GM12865 (cell line): ENCODE measurements at regions not wholly inside any gene's neighbourhood (a gene's known extent, or its start where the extent isn't known, plus 50 kb on each side); places are given as distances from the start of the nearest gene placed in this dataset.
A peak's percentile ranks its signal among the peaks of the same experiment; 100 is the strongest.

Experiments used
- DNase-seq: peaks from one replicate; pipeline ENCODE4 v3.0.0; 2010; ENCODE audit warnings: low read depth
- H3K4me3 ChIP-seq: 2 replicates; pipeline ENCODE4 v1.5.1; 2011; ENCODE audit warnings: mild to moderate bottlenecking, low read depth, low read length, control low read depth
- TF ChIP-seq, protein P1 (sequence below): IDR thresholded peaks from 2 replicates; pipeline ENCODE4 v1.5.1; 2011; ENCODE audit warnings: low read length, control low read depth, low read depth, inconsistent platforms; ENCODE audit not compliant: insufficient read depth; ENCODE audit errors: missing control alignments

DNA sequence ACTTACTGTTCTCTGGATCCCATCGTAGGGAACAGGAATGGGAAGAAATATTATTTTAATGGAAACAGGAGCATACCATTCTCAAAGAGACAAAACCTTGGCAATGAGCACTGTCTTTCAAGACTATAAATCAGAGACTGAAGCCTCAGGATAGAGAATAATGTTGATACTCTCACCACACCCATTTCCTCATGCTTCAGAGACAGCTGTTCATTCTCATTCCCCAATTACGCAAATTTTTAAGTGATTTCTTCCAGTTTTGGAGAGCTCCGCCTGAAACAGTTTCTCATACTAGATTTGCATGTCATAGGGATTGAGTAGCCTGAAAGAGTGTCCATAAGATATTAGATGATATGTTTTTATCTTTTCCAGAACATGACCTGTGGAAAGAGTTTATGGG, 290.5 kb upstream of the RASA1 start:
- no peak for DNase-seq
- H3K4me3 ChIP-seq, result no peak overlapping the region
- TF ChIP-seq, protein P1, sequence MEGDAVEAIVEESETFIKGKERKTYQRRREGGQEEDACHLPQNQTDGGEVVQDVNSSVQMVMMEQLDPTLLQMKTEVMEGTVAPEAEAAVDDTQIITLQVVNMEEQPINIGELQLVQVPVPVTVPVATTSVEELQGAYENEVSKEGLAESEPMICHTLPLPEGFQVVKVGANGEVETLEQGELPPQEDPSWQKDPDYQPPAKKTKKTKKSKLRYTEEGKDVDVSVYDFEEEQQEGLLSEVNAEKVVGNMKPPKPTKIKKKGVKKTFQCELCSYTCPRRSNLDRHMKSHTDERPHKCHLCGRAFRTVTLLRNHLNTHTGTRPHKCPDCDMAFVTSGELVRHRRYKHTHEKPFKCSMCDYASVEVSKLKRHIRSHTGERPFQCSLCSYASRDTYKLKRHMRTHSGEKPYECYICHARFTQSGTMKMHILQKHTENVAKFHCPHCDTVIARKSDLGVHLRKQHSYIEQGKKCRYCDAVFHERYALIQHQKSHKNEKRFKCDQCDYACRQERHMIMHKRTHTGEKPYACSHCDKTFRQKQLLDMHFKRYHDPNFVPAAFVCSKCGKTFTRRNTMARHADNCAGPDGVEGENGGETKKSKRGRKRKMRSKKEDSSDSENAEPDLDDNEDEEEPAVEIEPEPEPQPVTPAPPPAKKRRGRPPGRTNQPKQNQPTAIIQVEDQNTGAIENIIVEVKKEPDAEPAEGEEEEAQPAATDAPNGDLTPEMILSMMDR, result no peak

DNA sequence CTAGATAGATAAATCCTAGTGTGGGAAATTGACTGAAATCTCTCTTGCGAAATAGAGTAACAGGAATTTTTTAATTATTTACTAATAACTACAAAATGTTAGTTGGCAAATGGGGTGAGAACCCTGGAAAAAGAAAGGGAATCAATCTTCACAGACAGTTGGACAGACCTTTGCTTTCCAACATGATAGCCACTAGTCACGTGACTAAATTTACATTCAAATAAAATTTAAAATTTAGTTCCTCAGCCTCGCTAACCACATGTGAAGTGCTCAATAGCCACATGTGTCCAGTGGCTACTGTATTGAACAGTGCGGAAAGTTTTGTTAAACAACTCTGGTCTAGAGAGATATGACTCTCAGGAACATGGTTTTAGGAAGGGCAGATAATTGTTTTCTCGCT, 289.9 kb upstream of the RASA1 start:
- DNase-seq, result no peak
- TF ChIP-seq, protein P1, result no peak
- H3K4me3 ChIP-seq, result no peak overlapping the region

DNA sequence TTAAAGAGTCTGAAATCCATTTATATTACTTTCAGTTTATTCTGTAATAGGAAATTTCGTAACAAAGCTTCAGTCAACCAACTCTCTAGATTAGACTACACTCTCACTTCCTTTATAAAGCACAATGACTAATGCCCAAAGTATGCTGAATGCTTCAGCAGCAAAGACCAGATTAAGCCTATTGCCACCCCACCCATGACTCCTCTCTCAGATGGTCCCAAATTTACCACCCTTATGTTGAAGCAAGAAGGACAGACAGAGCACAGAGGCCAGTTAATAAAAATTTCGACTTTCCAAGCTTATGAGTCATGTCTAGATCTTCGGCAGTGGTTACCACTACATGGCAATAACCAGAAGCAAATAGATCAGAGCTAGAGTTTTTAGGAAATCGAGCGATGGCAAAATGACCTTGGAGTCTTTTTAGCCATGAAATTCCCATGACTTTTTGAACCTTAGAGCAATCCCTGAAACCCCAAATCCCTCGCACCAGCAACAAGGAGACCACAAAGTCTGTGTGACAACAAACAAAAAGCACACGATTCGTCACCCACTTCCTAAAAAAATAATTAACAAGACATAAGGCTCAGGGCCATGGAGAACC, 287.8 kb upstream of the RASA1 start:
- peak; percentile 22 for DNase-seq
- TF ChIP-seq, protein P1, result no peak
- H3K4me3 ChIP-seq, result no peak overlapping the region

DNA sequence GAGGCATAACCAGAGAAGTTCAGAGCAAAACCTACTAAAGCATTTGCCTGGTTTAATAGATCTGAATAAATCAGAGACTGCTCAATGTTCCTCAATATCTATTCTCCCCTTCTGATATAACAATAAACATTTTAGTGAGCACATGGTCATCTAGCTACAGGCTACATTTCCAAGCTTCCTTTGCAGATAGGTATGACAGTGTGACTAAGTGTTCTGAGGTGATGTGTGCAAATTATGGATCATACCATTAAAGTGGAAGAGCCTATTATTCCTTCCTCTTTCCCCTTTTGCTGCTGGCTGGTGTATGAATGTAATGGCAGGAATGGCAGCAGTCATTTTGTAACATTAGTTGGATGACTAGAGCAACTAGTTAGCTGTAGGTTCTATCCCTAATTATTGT, 285.8 kb upstream of the RASA1 start:
- TF ChIP-seq, protein P1, result no peak

DNA sequence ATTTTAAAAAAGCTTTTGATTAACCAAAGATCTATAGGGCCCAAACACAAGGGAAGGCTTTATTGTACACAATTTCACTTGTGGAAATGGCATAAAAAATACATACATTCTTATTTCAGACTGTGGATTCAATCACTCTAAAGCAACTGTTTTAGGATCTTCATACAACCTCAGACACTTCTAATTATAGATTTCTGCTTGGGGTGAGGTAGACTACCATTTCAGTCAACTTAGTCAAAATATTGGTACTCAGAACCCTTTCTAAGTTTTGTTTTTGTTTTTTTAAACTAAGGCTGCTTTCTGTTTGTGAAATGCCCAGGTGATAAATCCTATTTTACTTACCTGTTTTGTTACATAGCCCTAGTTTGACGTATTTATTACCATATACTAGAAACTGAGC, 284.5 kb upstream of the RASA1 start:
- TF ChIP-seq, protein P1, result no peak
- no peak overlapping the region for H3K4me3 ChIP-seq
- DNase-seq, result peak; percentile 8

More for the DNA sequence above, 285.8 kb upstream of the RASA1 start:
- no peak for DNase-seq
- H3K4me3 ChIP-seq, result no peak overlapping the region

DNA sequence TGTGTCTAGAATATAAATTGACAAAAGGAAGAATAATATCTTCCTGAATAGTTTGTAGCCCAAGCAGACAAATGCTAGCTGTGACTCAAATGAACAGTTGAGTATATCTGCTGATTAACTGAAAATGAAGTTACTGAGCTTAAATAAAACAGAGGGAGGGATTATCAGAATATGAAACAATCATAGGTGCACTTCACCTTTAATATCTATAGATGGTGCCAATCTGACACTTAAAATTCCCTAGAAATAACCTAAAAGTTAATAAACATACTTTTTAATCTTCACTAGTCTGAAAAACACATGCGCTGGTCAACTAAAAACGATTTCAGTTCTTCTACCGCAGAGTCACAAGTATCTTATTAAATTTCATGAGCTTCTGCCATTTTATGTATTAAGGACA, 280.8 kb upstream of the RASA1 start:
- no peak overlapping the region for H3K4me3 ChIP-seq
- no peak for DNase-seq
- TF ChIP-seq, protein P1, result no peak

DNA sequence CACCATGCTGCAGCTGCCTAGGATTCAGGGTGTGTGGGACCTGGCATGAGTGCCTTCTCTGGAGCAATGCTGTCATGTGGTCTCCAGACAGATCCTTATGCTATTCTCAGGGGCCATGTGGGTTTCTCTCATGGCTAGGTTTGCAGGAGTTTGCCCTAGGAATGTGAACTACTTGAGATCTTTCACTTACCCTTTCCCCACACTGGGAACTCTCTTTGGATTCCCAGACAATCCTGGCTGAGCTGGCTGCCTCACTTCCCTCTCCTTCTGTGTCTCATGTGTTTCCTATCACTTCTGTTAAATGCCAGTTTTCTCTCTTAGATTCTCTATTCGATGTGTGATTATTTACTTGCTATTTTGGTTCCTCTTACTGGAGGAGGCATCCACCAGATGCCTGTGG, 270.2 kb upstream of the RASA1 start:
- TF ChIP-seq, protein P1, result no peak
- H3K4me3 ChIP-seq, result no peak overlapping the region
- no peak for DNase-seq
